ENCODE measurements at regions not wholly inside any gene's neighbourhood (a gene's known extent, or its start where the extent isn't known, plus 50 kb on each side); places are given as distances from the start of the nearest gene placed in this dataset.

DNA sequence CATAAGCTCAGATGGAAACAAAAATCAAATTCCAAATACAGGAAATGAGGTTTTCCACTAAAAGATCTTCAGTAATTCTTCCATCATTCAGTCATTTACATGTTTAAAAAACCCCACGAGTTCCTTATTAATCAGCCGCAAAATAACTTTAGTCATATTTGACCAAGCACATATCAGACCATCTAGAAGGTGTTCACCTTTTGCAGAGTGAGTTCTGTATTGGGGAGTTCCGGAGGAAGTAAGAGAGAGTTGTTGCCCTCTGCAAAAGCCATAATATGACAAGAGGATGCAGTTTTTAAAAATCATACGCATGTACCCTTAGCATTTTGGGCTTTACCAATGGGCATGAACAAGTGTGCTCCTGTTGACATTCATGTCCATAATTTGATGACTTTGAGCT lies 61.6 kb downstream of the CCR1 start:
- CTCF ChIA-PET, result no interaction called here
- DNase-seq (ENCODE audit: extremely low spot score), result no peak
- no peak for TF ChIP-seq CTCF (IDR thresholded peaks at IDR 0.05; ENCODE audit: control extremely low read depth, extremely low read depth, low read depth, missing control alignments)
- POLR2A ChIA-PET, result no interaction called here

- CTCF ChIA-PET, result no interaction called here
- DNase-seq (ENCODE audit: extremely low spot score), result no peak
- no peak for TF ChIP-seq CTCF (IDR thresholded peaks at IDR 0.05; ENCODE audit: control extremely low read depth, extremely low read depth, low read depth, missing control alignments)
- POLR2A ChIA-PET, result no interaction called here
Measured at GRCh38 chr3:46146021-46146420, 62.1 kb downstream of the CCR1 start.

GRCh38 chr3:46145147-46145546 lies 63.0 kb downstream of the CCR1 start:
- CTCF ChIA-PET, result no interaction called here
- POLR2A ChIA-PET, result no interaction called here
- DNase-seq (ENCODE audit: extremely low spot score), result no peak
- TF ChIP-seq CTCF (IDR thresholded peaks at IDR 0.05; ENCODE audit: control extremely low read depth, extremely low read depth, low read depth, missing control alignments), result no peak

DNA sequence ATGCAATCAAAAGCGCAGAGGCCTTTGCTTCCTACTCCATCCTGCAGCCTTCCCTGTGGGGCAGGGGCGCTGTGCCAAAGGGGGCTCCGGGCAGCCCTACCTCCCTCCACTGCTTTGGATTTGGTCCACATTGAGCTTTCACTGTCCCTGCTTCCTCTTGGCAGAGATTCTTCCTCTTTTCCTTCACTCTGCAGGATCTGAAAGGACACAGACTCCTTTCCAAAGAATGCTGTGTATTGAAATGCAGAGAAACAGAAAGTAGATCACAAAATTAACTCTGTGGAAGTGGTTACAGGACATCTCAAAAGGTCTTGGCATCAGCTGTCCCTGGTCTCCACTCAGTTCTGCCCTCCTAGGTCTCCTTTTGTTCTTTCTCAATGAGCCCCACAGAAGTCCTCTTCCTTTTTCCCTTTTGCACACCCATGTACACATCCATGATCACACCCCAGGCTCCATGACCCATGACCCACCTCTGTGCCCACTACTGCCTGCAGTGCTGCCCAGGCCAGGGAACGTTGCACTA lies 64.1 kb downstream of the CCR1 start:
- TF ChIP-seq CTCF (IDR thresholded peaks at IDR 0.05; ENCODE audit: control extremely low read depth, extremely low read depth, low read depth, missing control alignments), result no peak
- POLR2A ChIA-PET, result no interaction called here
- no peak for DNase-seq (ENCODE audit: extremely low spot score)
- CTCF ChIA-PET, result no interaction called here

GRCh38 chr3:46141813-46142212 lies 66.3 kb downstream of the CCR1 start:
- ChIA-PET POLR2A (no interaction called here), CTCF (no interaction called here)
- no peak for TF ChIP-seq CTCF (IDR thresholded peaks at IDR 0.05; ENCODE audit: control extremely low read depth, extremely low read depth, low read depth, missing control alignments)
- DNase-seq (ENCODE audit: extremely low spot score), result no peak

GRCh38 chr3:46138581-46138980 lies 69.5 kb downstream of the CCR1 start:
- CTCF ChIA-PET, result no interaction called here
- no peak for DNase-seq (ENCODE audit: extremely low spot score)
- TF ChIP-seq CTCF (IDR thresholded peaks at IDR 0.05; ENCODE audit: control extremely low read depth, extremely low read depth, low read depth, missing control alignments), result no peak
- POLR2A ChIA-PET, result no interaction called here

GRCh38 chr3:46135475-46135874 lies 72.6 kb downstream of the CCR1 start:
- no peak for DNase-seq (ENCODE audit: extremely low spot score)
- ChIA-PET POLR2A (no interaction called here), CTCF (no interaction called here)
- no peak for TF ChIP-seq CTCF (IDR thresholded peaks at IDR 0.05; ENCODE audit: control extremely low read depth, extremely low read depth, low read depth, missing control alignments)
